Lower leg skin (tissue), 3 donors: ENCODE measurements at regions not wholly inside any gene's neighbourhood (a gene's known extent, or its start where the extent isn't known, plus 50 kb on each side); places are given as distances from the start of the nearest gene placed in this dataset.
A peak's percentile ranks its signal among the peaks of the same experiment; 100 is the strongest.

Source experiments
- CTCF ChIP-seq, 3 donors: fragments of 450-650 bp; IDR thresholded peaks; one replicate each; pipeline ENCODE4 v1.5.1; 2016; ENCODE audit warnings: antibody characterized with exemption in 3 of 3, mild to moderate bottlenecking in 3 of 3, moderate library complexity in 2 of 3
- POLR2A ChIP-seq, 2 donors: fragments of 450-650 bp; IDR thresholded peaks; one replicate each; pipeline ENCODE4 v1.6.1; 2016 to 2017; ENCODE audit warnings: antibody characterized with exemption in 2 of 2, mild to moderate bottlenecking in 1 of 2, moderate library complexity in 1 of 2

DNA sequence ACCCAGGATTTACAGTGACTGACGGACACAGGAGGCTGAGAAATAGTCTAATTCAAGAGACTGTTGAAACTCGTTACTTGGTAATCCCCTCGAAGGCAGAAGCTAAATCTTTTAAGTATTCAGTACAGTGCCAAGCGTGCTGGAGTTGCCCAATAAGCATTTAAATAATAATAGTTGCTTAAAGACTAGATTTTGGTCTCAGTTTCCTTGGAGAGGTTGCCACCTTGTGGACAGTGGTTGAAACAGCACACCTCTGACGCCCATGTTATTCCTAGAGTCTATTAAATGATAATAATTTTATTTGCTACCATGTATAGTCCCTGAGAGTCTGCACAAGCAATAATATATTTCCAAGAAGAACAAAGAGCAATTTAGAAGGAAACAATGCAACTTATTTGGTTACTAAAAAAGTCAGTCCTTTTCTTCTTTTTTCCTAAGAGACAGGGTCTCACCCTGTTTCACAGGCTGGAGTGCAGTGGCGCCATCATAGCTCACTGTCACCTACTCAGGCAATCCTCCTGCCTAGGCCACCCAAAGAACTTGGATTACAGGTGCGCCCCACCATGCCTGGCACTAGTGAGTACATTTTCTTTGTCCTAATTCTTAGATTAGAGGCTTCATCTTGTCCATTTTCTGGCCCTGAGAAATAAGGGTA, 138.0 kb upstream of the NUDT7 start:
- TF ChIP-seq CTCF (IDR thresholded peaks at IDR 0.05) (peak in 1 of 3 donors; percentile 60), POLR2A (IDR thresholded peaks at IDR 0.05) (no peak)
